ENCODE measurements at regions not wholly inside any gene's neighbourhood (a gene's known extent, or its start where the extent isn't known, plus 50 kb on each side); places are given as distances from the start of the nearest gene placed in this dataset.

DNA sequence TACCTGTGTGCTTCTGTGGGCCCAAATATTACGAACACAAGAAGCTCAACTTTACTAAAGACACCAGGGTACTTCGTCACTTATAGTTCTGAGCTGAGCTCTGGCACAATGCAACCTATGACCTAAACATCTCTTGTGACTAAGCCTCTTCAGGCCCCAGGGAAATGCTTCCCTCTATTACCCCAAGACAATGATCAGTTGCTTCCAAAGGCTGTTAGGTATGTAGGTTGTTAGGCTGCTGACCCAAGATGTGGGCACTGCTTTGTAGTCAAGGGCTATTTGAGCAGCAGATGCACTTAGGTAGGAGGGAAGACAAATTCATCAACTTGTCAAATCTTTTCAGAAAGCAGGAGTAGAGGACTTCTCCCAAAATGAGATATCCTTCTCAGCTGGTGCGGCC is 640.1 kb downstream of the EPHA4 start:
- peaks cover 7% of the 10 kb centered on the region for H3K4me1 Mint-ChIP-seq
- H3K27me3 Mint-ChIP-seq (ENCODE audit: low read depth), result no peaks in the 10 kb centered on the region
- H3K9me3 Mint-ChIP-seq, result peaks cover 34% of the 10 kb centered on the region
- no peak overlapping the region for H3K27ac Mint-ChIP-seq
- CTCF ChIA-PET, result no interaction called here
- peaks cover 26% of the 10 kb centered on the region for H3K36me3 Mint-ChIP-seq
- DNase-seq (ENCODE audit: low spot score) (no peak), ATAC-seq (no peak)
- POLR2A ChIA-PET, result no interaction called here
- no peak overlapping the region for H3K4me3 Mint-ChIP-seq
- TF ChIP-seq, protein P1, sequence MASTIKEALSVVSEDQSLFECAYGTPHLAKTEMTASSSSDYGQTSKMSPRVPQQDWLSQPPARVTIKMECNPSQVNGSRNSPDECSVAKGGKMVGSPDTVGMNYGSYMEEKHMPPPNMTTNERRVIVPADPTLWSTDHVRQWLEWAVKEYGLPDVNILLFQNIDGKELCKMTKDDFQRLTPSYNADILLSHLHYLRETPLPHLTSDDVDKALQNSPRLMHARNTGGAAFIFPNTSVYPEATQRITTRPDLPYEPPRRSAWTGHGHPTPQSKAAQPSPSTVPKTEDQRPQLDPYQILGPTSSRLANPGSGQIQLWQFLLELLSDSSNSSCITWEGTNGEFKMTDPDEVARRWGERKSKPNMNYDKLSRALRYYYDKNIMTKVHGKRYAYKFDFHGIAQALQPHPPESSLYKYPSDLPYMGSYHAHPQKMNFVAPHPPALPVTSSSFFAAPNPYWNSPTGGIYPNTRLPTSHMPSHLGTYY (CRISPR knock-in tag; IDR thresholded peaks at IDR 0.05), result no peak
- TF ChIP-seq ZBTB21 (CRISPR knock-in tag; IDR thresholded peaks at IDR 0.05; ENCODE audit: borderline replicate concordance), result no peak
- no peak for TF ChIP-seq ETV6 (CRISPR knock-in tag; IDR thresholded peaks at IDR 0.05)
- TF ChIP-seq ELF4 (CRISPR knock-in tag; IDR thresholded peaks at IDR 0.05; ENCODE audit: low read depth), result no peak
- no peak for TF ChIP-seq JUN (CRISPR knock-in tag; IDR thresholded peaks at IDR 0.05)
- no peak for TF ChIP-seq EMX1 (CRISPR knock-in tag; IDR thresholded peaks at IDR 0.05)
- TF ChIP-seq, protein P2, sequence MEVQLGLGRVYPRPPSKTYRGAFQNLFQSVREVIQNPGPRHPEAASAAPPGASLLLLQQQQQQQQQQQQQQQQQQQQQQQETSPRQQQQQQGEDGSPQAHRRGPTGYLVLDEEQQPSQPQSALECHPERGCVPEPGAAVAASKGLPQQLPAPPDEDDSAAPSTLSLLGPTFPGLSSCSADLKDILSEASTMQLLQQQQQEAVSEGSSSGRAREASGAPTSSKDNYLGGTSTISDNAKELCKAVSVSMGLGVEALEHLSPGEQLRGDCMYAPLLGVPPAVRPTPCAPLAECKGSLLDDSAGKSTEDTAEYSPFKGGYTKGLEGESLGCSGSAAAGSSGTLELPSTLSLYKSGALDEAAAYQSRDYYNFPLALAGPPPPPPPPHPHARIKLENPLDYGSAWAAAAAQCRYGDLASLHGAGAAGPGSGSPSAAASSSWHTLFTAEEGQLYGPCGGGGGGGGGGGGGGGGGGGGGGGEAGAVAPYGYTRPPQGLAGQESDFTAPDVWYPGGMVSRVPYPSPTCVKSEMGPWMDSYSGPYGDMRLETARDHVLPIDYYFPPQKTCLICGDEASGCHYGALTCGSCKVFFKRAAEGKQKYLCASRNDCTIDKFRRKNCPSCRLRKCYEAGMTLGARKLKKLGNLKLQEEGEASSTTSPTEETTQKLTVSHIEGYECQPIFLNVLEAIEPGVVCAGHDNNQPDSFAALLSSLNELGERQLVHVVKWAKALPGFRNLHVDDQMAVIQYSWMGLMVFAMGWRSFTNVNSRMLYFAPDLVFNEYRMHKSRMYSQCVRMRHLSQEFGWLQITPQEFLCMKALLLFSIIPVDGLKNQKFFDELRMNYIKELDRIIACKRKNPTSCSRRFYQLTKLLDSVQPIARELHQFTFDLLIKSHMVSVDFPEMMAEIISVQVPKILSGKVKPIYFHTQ (CRISPR knock-in tag; IDR thresholded peaks at IDR 0.05), result no peak
- TF ChIP-seq KAT7 (CRISPR knock-in tag; IDR thresholded peaks at IDR 0.05; ENCODE audit: borderline replicate concordance), result no peak
- TF ChIP-seq, protein P3, sequence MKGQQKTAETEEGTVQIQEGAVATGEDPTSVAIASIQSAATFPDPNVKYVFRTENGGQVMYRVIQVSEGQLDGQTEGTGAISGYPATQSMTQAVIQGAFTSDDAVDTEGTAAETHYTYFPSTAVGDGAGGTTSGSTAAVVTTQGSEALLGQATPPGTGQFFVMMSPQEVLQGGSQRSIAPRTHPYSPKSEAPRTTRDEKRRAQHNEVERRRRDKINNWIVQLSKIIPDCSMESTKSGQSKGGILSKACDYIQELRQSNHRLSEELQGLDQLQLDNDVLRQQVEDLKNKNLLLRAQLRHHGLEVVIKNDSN (CRISPR knock-in tag; IDR thresholded peaks at IDR 0.05), result no peak
- TF ChIP-seq CREM (CRISPR knock-in tag; IDR thresholded peaks at IDR 0.05), result no peak
- TF ChIP-seq ZNF138 (CRISPR knock-in tag; conservative IDR thresholded peaks at IDR 0.05), result no peak

DNA sequence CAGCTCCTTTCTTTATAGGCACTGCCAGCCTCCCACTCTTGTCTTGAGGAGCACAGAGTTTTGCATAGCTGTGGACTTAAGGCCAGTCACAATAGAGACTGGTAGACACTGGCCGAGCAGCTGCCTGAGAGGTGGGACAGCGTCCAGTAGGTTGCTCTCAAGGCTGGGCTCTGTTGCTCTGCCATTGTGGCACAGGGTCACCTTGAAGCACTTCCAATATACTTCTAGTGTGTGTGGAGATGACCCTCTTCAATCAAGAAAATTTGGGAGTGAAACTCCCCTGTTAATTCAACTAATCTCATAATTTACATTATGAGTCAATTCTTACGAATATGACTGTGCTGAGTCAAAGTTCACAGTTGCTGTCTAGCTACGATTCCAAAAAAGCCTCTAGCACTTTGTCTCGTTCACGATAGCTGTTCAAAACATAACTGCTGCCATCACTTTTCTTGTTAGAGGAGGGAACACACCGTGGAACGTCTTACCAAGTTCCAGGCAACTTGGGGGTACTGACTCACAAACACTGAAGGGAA is 636.2 kb downstream of the EPHA4 start:
- Mint-ChIP-seq H3K4me3 (no peak overlapping the region), H3K36me3 (no peaks in the 10 kb centered on the region), H3K4me1 (peaks cover 12% of the 10 kb centered on the region), H3K9me3 (no peaks in the 10 kb centered on the region), H3K27ac (no peak overlapping the region), H3K27me3 (ENCODE audit: low read depth) (no peaks in the 10 kb centered on the region)
- CTCF ChIA-PET, result no interaction called here
- no peak for ATAC-seq
- no peak for DNase-seq (ENCODE audit: low spot score)
- POLR2A ChIA-PET, result no interaction called here
- TF ChIP-seq, protein P4, sequence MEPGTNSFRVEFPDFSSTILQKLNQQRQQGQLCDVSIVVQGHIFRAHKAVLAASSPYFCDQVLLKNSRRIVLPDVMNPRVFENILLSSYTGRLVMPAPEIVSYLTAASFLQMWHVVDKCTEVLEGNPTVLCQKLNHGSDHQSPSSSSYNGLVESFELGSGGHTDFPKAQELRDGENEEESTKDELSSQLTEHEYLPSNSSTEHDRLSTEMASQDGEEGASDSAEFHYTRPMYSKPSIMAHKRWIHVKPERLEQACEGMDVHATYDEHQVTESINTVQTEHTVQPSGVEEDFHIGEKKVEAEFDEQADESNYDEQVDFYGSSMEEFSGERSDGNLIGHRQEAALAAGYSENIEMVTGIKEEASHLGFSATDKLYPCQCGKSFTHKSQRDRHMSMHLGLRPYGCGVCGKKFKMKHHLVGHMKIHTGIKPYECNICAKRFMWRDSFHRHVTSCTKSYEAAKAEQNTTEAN (CRISPR knock-in tag; IDR thresholded peaks at IDR 0.05), result no peak
- TF ChIP-seq FOXK1 (CRISPR knock-in tag; IDR thresholded peaks at IDR 0.05), result no peak
- TF ChIP-seq, protein P1 (CRISPR knock-in tag; IDR thresholded peaks at IDR 0.05), result no peak
- TF ChIP-seq, protein P5, sequence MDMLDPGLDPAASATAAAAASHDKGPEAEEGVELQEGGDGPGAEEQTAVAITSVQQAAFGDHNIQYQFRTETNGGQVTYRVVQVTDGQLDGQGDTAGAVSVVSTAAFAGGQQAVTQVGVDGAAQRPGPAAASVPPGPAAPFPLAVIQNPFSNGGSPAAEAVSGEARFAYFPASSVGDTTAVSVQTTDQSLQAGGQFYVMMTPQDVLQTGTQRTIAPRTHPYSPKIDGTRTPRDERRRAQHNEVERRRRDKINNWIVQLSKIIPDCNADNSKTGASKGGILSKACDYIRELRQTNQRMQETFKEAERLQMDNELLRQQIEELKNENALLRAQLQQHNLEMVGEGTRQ (CRISPR knock-in tag; IDR thresholded peaks at IDR 0.05), result no peak
- TF ChIP-seq, protein P6, sequence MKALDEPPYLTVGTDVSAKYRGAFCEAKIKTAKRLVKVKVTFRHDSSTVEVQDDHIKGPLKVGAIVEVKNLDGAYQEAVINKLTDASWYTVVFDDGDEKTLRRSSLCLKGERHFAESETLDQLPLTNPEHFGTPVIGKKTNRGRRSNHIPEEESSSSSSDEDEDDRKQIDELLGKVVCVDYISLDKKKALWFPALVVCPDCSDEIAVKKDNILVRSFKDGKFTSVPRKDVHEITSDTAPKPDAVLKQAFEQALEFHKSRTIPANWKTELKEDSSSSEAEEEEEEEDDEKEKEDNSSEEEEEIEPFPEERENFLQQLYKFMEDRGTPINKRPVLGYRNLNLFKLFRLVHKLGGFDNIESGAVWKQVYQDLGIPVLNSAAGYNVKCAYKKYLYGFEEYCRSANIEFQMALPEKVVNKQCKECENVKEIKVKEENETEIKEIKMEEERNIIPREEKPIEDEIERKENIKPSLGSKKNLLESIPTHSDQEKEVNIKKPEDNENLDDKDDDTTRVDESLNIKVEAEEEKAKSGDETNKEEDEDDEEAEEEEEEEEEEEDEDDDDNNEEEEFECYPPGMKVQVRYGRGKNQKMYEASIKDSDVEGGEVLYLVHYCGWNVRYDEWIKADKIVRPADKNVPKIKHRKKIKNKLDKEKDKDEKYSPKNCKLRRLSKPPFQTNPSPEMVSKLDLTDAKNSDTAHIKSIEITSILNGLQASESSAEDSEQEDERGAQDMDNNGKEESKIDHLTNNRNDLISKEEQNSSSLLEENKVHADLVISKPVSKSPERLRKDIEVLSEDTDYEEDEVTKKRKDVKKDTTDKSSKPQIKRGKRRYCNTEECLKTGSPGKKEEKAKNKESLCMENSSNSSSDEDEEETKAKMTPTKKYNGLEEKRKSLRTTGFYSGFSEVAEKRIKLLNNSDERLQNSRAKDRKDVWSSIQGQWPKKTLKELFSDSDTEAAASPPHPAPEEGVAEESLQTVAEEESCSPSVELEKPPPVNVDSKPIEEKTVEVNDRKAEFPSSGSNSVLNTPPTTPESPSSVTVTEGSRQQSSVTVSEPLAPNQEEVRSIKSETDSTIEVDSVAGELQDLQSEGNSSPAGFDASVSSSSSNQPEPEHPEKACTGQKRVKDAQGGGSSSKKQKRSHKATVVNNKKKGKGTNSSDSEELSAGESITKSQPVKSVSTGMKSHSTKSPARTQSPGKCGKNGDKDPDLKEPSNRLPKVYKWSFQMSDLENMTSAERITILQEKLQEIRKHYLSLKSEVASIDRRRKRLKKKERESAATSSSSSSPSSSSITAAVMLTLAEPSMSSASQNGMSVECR (CRISPR knock-in tag; IDR thresholded peaks at IDR 0.05; ENCODE audit: borderline replicate concordance), result no peak
- TF ChIP-seq IRF2 (CRISPR knock-in tag; IDR thresholded peaks at IDR 0.05; ENCODE audit: borderline replicate concordance, low read depth), result no peak
- TF ChIP-seq OVOL2 (CRISPR knock-in tag; IDR thresholded peaks at IDR 0.05; ENCODE audit: borderline replicate concordance), result no peak
- no peak for TF ChIP-seq MXD4 (CRISPR knock-in tag; IDR thresholded peaks at IDR 0.05; ENCODE audit: borderline replicate concordance)
- TF ChIP-seq, protein P7, sequence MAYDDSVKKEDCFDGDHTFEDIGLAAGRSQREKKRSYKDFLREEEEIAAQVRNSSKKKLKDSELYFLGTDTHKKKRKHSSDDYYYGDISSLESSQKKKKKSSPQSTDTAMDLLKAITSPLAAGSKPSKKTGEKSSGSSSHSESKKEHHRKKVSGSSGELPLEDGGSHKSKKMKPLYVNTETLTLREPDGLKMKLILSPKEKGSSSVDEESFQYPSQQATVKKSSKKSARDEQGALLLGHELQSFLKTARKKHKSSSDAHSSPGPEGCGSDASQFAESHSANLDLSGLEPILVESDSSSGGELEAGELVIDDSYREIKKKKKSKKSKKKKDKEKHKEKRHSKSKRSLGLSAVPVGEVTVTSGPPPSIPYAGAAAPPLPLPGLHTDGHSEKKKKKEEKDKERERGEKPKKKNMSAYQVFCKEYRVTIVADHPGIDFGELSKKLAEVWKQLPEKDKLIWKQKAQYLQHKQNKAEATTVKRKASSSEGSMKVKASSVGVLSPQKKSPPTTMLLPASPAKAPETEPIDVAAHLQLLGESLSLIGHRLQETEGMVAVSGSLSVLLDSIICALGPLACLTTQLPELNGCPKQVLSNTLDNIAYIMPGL (CRISPR knock-in tag; IDR thresholded peaks at IDR 0.05), result no peak

All from WTC11 (cell line).